ENCODE measurements at regions not wholly inside any gene's neighbourhood (a gene's known extent, or its start where the extent isn't known, plus 50 kb on each side); places are given as distances from the start of the nearest gene placed in this dataset.

- H2AFZ ChIP-seq = no peak overlapping the region
- POLR2A ChIA-PET (ENCODE audit: unreplicated experiment) = no interaction called here
- no peak overlapping the region for H3K27ac ChIP-seq
- no peaks in the 10 kb centered on the region for H3K79me2 ChIP-seq (ENCODE audit: low read depth)
- BruUV-seq (replicated peaks) = no TSS peak
- H3K4me3 ChIP-seq = no peak overlapping the region
- no peaks in the 10 kb centered on the region for H3K9me2 ChIP-seq (ENCODE audit: insufficient read depth)
- no peaks in the 10 kb centered on the region for H3K4me1 ChIP-seq (replicated peaks; ENCODE audit: insufficient read depth)
- peaks cover 59% of the 10 kb centered on the region for H3K27me3 ChIP-seq (ENCODE audit: insufficient read depth, low read depth)
- TF ChIP-seq EZH2 (IDR thresholded peaks at IDR 0.05; ENCODE audit: low read depth) (no peak), CTCF (conservative IDR thresholded peaks at IDR 0.05) (no peak)
- no peaks in the 10 kb centered on the region for H3K36me3 ChIP-seq (ENCODE audit: low read depth)
- DNase-seq = no peak
- no peaks in the 10 kb centered on the region for H3F3A ChIP-seq (ENCODE audit: insufficient read depth, low read depth)
- no peaks in the 10 kb centered on the region for H4K20me1 ChIP-seq (ENCODE audit: insufficient read depth)
- intact Hi-C loops (cut with micrococcal nuclease; ENCODE audit: unreplicated experiment) = no loop called here
- CTCF ChIA-PET = no interaction called here
- H3K9me3 ChIP-seq (ENCODE audit: insufficient read depth, low read depth) = no peaks in the 10 kb centered on the region
- H3K4me2 ChIP-seq = no peak overlapping the region
Observed at GRCh38 chr18:7482342-7482741, 84.8 kb upstream of the PTPRM start.

GRCh38 chr18:7485616-7486015 lies 81.5 kb upstream of the PTPRM start:
- Histone ChIP-seq H3K27ac (no peak overlapping the region), H3K9me2 (ENCODE audit: insufficient read depth) (no peaks in the 10 kb centered on the region), H3K27me3 (ENCODE audit: insufficient read depth, low read depth) (peaks cover 81% of the 10 kb centered on the region), H4K20me1 (ENCODE audit: insufficient read depth) (no peaks in the 10 kb centered on the region), H2AFZ (no peak overlapping the region), H3K4me2 (no peak overlapping the region), H3F3A (ENCODE audit: insufficient read depth, low read depth) (no peaks in the 10 kb centered on the region), H3K36me3 (ENCODE audit: low read depth) (no peaks in the 10 kb centered on the region), H3K79me2 (ENCODE audit: low read depth) (no peaks in the 10 kb centered on the region), H3K9me3 (ENCODE audit: insufficient read depth, low read depth) (no peaks in the 10 kb centered on the region), H3K4me1 (replicated peaks; ENCODE audit: insufficient read depth) (no peaks in the 10 kb centered on the region), H3K4me3 (no peak overlapping the region)
- no TSS peak for BruUV-seq (replicated peaks)
- TF ChIP-seq EZH2 (IDR thresholded peaks at IDR 0.05; ENCODE audit: low read depth) = no peak
- no peak for TF ChIP-seq CTCF (conservative IDR thresholded peaks at IDR 0.05)
- intact Hi-C loops (cut with micrococcal nuclease; ENCODE audit: unreplicated experiment) = no loop called here
- POLR2A ChIA-PET (ENCODE audit: unreplicated experiment) = no interaction called here
- no peak for DNase-seq
- CTCF ChIA-PET = no interaction called here

GRCh38 chr18:7488571-7488970 lies 78.5 kb upstream of the PTPRM start:
- H3F3A ChIP-seq (ENCODE audit: insufficient read depth, low read depth) = no peaks in the 10 kb centered on the region
- H3K4me1 ChIP-seq (replicated peaks; ENCODE audit: insufficient read depth) = no peaks in the 10 kb centered on the region
- H3K9me2 ChIP-seq (ENCODE audit: insufficient read depth) = no peaks in the 10 kb centered on the region
- no TSS peak for BruUV-seq (replicated peaks)
- no peaks in the 10 kb centered on the region for H3K36me3 ChIP-seq (ENCODE audit: low read depth)
- no peaks in the 10 kb centered on the region for H4K20me1 ChIP-seq (ENCODE audit: insufficient read depth)
- TF ChIP-seq CTCF (conservative IDR thresholded peaks at IDR 0.05) (no peak), EZH2 (IDR thresholded peaks at IDR 0.05; ENCODE audit: low read depth) (no peak)
- peaks cover 69% of the 10 kb centered on the region for H3K27me3 ChIP-seq (ENCODE audit: insufficient read depth, low read depth)
- intact Hi-C loops (cut with micrococcal nuclease; ENCODE audit: unreplicated experiment) = no loop called here
- H3K4me2 ChIP-seq = no peak overlapping the region
- no peak overlapping the region for H3K4me3 ChIP-seq
- H3K27ac ChIP-seq = no peak overlapping the region
- H3K79me2 ChIP-seq (ENCODE audit: low read depth) = no peaks in the 10 kb centered on the region
- no peak for DNase-seq
- POLR2A ChIA-PET (ENCODE audit: unreplicated experiment) = no interaction called here
- no peak overlapping the region for H2AFZ ChIP-seq
- CTCF ChIA-PET = no interaction called here
- H3K9me3 ChIP-seq (ENCODE audit: insufficient read depth, low read depth) = no peaks in the 10 kb centered on the region

Measured in PC-9 (cell line).